Upper lobe of left lung (tissue), 6 donors: ENCODE measurements at regions not wholly inside any gene's neighbourhood (a gene's known extent, or its start where the extent isn't known, plus 50 kb on each side); places are given as distances from the start of the nearest gene placed in this dataset.
"Not testable (repeated sequence)": the region's sequence is repeated elsewhere in the genome, so short reads cannot be mapped to it uniquely, and the experiment has no call there.

Source experiments
- ATAC-seq, 2 donors: fragments of 200-7000 bp; cut with Tn5 transposase; one replicate each; pipeline ENCODE4 v1.9.1; 2022; ENCODE audit warnings: mild to moderate bottlenecking in 2 of 2, moderate library complexity in 2 of 2; ENCODE audit not compliant: low FRiP score in 2 of 2
- DNase-seq, 2 donors: peaks; one replicate each; pipeline ENCODE4 v3.0.0-alpha.2; 2019 to 2020
- H3K27ac ChIP-seq, 4 donors: fragments of 200-600 bp; sonication (generic); one replicate each; pipeline ENCODE4 v1.5.1; 2016 to 2019
- H3K27me3 ChIP-seq, 4 donors: fragments of 200-600 bp; sonication (generic); one replicate each; pipeline ENCODE4 v1.5.1; 2017 to 2019
- H3K36me3 ChIP-seq, 4 donors: fragments of 200-600 bp; sonication (generic); one replicate each; pipeline ENCODE4 v1.5.1; 2016 to 2019
- H3K4me1 ChIP-seq, 4 donors: fragments of 200-600 bp; sonication (generic); one replicate each; pipeline ENCODE4 v1.5.1; 2018 to 2019
- H3K4me3 ChIP-seq, 4 donors: fragments of 200-600 bp; sonication (generic); one replicate each; pipeline ENCODE4 v1.5.1; 2017 to 2019; ENCODE audit warnings: mild to moderate bottlenecking in 2 of 4, moderate library complexity in 1 of 4
- H3K9me3 ChIP-seq, 4 donors: fragments of 200-600 bp; sonication (generic); one replicate each; pipeline ENCODE4 v1.5.1; 2018 to 2019
- EP300 ChIP-seq, 4 donors: sonication (generic); formaldehyde crosslinking; IDR thresholded peaks; one replicate each; pipeline ENCODE4 v1.5.1; 2017; ENCODE audit warnings: antibody characterized with exemption in 4 of 4, control low read depth in 2 of 4
- POLR2A ChIP-seq, 4 donors: fragments of 450-650 bp; IDR thresholded peaks; one replicate each; pipeline ENCODE4 v1.5.1; 2016 to 2017; ENCODE audit warnings: antibody characterized with exemption in 4 of 4, mild to moderate bottlenecking in 2 of 4
- POLR2AphosphoS5 ChIP-seq, 2 donors: sonication (generic); formaldehyde crosslinking; IDR thresholded peaks; one replicate each; pipeline ENCODE4 v1.5.1; 2017; ENCODE audit warnings: antibody characterized with exemption in 2 of 2
- WGBS, 2 donors: methylation state at CpG; one replicate each; pipeline ENCODE4 v1.1.5; 2017 to 2018; 5-methylcytosine and 5-hydroxymethylcytosine counted together
- TF ChIP-seq, protein P1 (sequence below), 6 experiments: fragments of 450-650 bp in 4 of 6; fragments of 200-600 bp in 2 of 6; sonication (generic) in 2 of 6; IDR thresholded peaks; one replicate each; pipeline ENCODE4 v1.5.1; 2016 to 2019; ENCODE audit warnings: antibody characterized with exemption in 6 of 6
- donor health status: DM: no; HTN: no; CAD: no; lungs with moderate emphysema.
- donor health status: DM: no; HTN: yes; CAD: no; lungs with severe emphysema.

- no peak for ATAC-seq
- WGBS, 2 donors = 73 to 86% methylated on average over 2 of the region's 2 CpGs
Observed at GRCh38 chrX:78573630-78574029, 85.5 kb downstream of the RTL3 start.

DNA sequence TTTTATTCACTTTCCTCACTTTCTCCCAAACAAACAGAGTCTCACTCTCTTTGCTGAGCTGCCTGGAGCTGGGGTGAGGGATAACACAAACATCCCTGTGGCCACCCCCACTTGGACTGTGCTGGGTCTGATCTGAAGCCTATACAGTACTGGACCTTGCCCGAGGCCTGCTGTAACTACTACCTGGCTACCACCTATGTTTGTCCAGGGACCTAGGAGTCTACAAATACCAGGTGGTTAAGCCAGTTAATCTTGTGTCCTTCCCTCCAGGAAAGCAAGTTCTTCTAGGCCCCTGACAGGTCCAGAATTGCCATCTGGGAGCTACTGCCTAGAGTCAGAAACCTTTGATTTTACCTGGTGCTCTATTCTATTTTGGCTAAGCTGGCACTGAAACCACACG, 87.3 kb downstream of the RTL3 start:
- no peak for ATAC-seq
- no peak for DNase-seq
- Histone ChIP-seq H3K27me3 (no peaks in the 10 kb centered on the region), H3K27ac (no peak overlapping the region), H3K4me3 (no peak overlapping the region), H3K9me3 (no peaks in the 10 kb centered on the region), H3K36me3 (no peaks in the 10 kb centered on the region), H3K4me1 (no peaks in the 10 kb centered on the region)
- TF ChIP-seq POLR2AphosphoS5 (IDR thresholded peaks at IDR 0.05) (no peak), EP300 (IDR thresholded peaks at IDR 0.05) (no peak), POLR2A (IDR thresholded peaks at IDR 0.05) (no peak)
- TF ChIP-seq, protein P1, sequence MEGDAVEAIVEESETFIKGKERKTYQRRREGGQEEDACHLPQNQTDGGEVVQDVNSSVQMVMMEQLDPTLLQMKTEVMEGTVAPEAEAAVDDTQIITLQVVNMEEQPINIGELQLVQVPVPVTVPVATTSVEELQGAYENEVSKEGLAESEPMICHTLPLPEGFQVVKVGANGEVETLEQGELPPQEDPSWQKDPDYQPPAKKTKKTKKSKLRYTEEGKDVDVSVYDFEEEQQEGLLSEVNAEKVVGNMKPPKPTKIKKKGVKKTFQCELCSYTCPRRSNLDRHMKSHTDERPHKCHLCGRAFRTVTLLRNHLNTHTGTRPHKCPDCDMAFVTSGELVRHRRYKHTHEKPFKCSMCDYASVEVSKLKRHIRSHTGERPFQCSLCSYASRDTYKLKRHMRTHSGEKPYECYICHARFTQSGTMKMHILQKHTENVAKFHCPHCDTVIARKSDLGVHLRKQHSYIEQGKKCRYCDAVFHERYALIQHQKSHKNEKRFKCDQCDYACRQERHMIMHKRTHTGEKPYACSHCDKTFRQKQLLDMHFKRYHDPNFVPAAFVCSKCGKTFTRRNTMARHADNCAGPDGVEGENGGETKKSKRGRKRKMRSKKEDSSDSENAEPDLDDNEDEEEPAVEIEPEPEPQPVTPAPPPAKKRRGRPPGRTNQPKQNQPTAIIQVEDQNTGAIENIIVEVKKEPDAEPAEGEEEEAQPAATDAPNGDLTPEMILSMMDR (IDR thresholded peaks at IDR 0.05) = no peak
- 53 to 72% methylated on average over 2 of the region's 2 CpGs for WGBS, 2 donors

More at GRCh38 chrX:78573630-78574029, 85.5 kb downstream of the RTL3 start:
- Histone ChIP-seq H3K4me1 (no peaks in the 10 kb centered on the region), H3K4me3 (no peak overlapping the region), H3K36me3 (no peaks in the 10 kb centered on the region), H3K27me3 (no peaks in the 10 kb centered on the region), H3K27ac (no peak overlapping the region), H3K9me3 (no peaks in the 10 kb centered on the region)
- DNase-seq = no peak
- TF ChIP-seq POLR2AphosphoS5 (IDR thresholded peaks at IDR 0.05) = no peak
- no peak for TF ChIP-seq POLR2A (IDR thresholded peaks at IDR 0.05)
- no peak for TF ChIP-seq EP300 (IDR thresholded peaks at IDR 0.05)
- TF ChIP-seq, protein P1 (IDR thresholded peaks at IDR 0.05) = no peak

- 47 to 55% methylated on average over 3 of the region's 3 CpGs for WGBS, 2 donors
- no peak for DNase-seq
Observed at GRCh38 chrX:78555401-78555980, 103.6 kb downstream of the RTL3 start.

GRCh38 chrX:78552628-78553027, 106.5 kb downstream of the RTL3 start:
- not testable (repeated sequence) for H3K27me3 ChIP-seq, ATAC-seq, H3K36me3 ChIP-seq, H3K9me3 ChIP-seq, H3K4me3 ChIP-seq, H3K27ac ChIP-seq, H3K4me1 ChIP-seq, DNase-seq
- 56 to 65% methylated on average over 1 of the region's 1 CpG for WGBS, 2 donors

More at GRCh38 chrX:78555401-78555980, 103.6 kb downstream of the RTL3 start:
- H3K4me1 ChIP-seq = no peaks in the 10 kb centered on the region
- H3K27ac ChIP-seq = no peak overlapping the region
- TF ChIP-seq, protein P1 (IDR thresholded peaks at IDR 0.05) = peak in 4 of 6 experiments; percentile 18 to 28 (median 22)
- TF ChIP-seq EP300 (IDR thresholded peaks at IDR 0.05) = no peak
- H3K9me3 ChIP-seq = no peaks in the 10 kb centered on the region
- no peak for ATAC-seq
- H3K36me3 ChIP-seq = no peaks in the 10 kb centered on the region
- H3K27me3 ChIP-seq = no peaks in the 10 kb centered on the region
- no peak overlapping the region for H3K4me3 ChIP-seq

DNA sequence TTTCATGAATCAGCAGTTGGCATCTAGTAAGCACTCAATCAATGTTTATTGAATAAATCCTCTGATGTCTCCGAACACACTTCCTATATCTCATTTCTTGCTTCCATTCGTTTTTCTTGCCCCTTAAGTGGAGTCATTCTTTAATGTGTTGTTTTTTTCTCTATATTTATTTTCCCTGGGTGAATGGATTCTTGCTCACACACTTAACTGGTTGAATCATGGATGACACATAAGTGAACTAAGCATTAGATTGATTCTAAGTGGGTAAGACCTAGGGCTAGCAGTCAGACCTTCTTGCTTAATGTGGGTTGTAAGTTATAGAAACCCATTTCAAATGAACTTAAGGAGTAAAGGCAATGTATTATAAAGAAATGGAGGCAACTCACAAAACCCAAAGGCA, 111.1 kb downstream of the RTL3 start:
- H3K36me3 ChIP-seq = no peaks in the 10 kb centered on the region
- 40 to 54% methylated on average over 2 of the region's 2 CpGs for WGBS, 2 donors
- ATAC-seq = no peak

More for the DNA sequence above, 111.1 kb downstream of the RTL3 start:
- DNase-seq = no peak
- no peaks in the 10 kb centered on the region for H3K27me3 ChIP-seq
- H3K4me1 ChIP-seq = no peaks in the 10 kb centered on the region
- H3K9me3 ChIP-seq = peaks cover 0 to 9% (median 0%) of the 10 kb centered on the region in 4 donors
- H3K27ac ChIP-seq = no peak overlapping the region
- TF ChIP-seq POLR2A (IDR thresholded peaks at IDR 0.05) (no peak), EP300 (IDR thresholded peaks at IDR 0.05) (no peak), POLR2AphosphoS5 (IDR thresholded peaks at IDR 0.05) (no peak)
- TF ChIP-seq, protein P1 (IDR thresholded peaks at IDR 0.05) = no peak
- no peak overlapping the region for H3K4me3 ChIP-seq
